Neural cell (in vitro differentiated cells): ENCODE measurements at regions not wholly inside any gene's neighbourhood (a gene's known extent, or its start where the extent isn't known, plus 50 kb on each side); places are given as distances from the start of the nearest gene placed in this dataset.

Source experiments
- H2AFZ ChIP-seq: fragments of 200-600, 300-800 bp; sonication (generic), shearing (Covaris generic); 2 replicates; pipeline ENCODE4 v1.6.0; 2014; ENCODE audit warnings: low read depth, mild to moderate bottlenecking, antibody characterized with exemption, low read length, moderate library complexity
- H3F3A ChIP-seq: fragments of 200-600 bp; shearing (Covaris generic); 2 replicates; pipeline ENCODE4 v1.6.1; 2016; ENCODE audit warnings: mild to moderate bottlenecking, moderate library complexity, mixed read lengths, antibody characterized with exemption, low read length; ENCODE audit not compliant: insufficient read depth, poor library complexity, severe bottlenecking
- H3K27ac ChIP-seq: fragments of 200-600, 300-800 bp; sonication (generic), shearing (Covaris generic); 2 replicates; pipeline ENCODE4 v1.5.1; 2014; ENCODE audit warnings: mild to moderate bottlenecking, low read length, moderate library complexity
- H3K27me3 ChIP-seq: fragments of 300-800, 200-600 bp; sonication (generic), shearing (Covaris generic); 2 replicates; pipeline ENCODE4 v1.6.0; 2014; ENCODE audit warnings: mild to moderate bottlenecking, low read depth, low read length, moderate library complexity; ENCODE audit not compliant: insufficient read depth
- H3K36me3 ChIP-seq: fragments of 300-800, 200-600 bp; sonication (generic), shearing (Covaris generic); 2 replicates; pipeline ENCODE4 v1.5.1; 2014; ENCODE audit warnings: mild to moderate bottlenecking, antibody characterized with exemption, low read length, moderate library complexity; ENCODE audit not compliant: insufficient read depth
- H3K4me2 ChIP-seq: fragments of 300-800, 200-600 bp; sonication (generic), shearing (Covaris generic); 2 replicates; pipeline ENCODE4 v1.6.0; 2014; ENCODE audit warnings: mild to moderate bottlenecking, low read length
- H3K4me3 ChIP-seq: fragments of 300-800, 200-600 bp; sonication (generic), shearing (Covaris generic); 2 replicates; pipeline ENCODE4 v1.5.1; 2014; ENCODE audit warnings: mild to moderate bottlenecking, low read length, moderate library complexity
- H3K79me2 ChIP-seq: fragments of 200-600 bp; shearing (Covaris generic); replicated peaks from 2 replicates; pipeline ENCODE4 v1.6.0; 2014; ENCODE audit warnings: mild to moderate bottlenecking, low read length, moderate library complexity; ENCODE audit not compliant: insufficient read depth
- H3K9ac ChIP-seq: fragments of 300-800, 200-600 bp; sonication (generic), shearing (Covaris generic); 2 replicates; pipeline ENCODE4 v1.6.1; 2016; ENCODE audit warnings: mild to moderate bottlenecking, low read length, mixed read lengths
- H3K9me2 ChIP-seq: fragments of 200-600 bp; shearing (Covaris generic); 2 replicates; pipeline ENCODE4 v1.6.1; 2016; ENCODE audit warnings: mild to moderate bottlenecking, low read length, mixed read lengths; ENCODE audit not compliant: insufficient read depth
- H3K9me3 ChIP-seq: fragments of 200-600, 300-800 bp; sonication (generic), shearing (Covaris generic); 2 replicates; pipeline ENCODE4 v1.6.1; 2016; ENCODE audit warnings: mild to moderate bottlenecking, mixed run types, low read length, moderate library complexity, mixed read lengths
- H4K20me1 ChIP-seq: fragments of 200-600 bp; shearing (Covaris generic); 2 replicates; pipeline ENCODE4 v1.6.1; 2016; ENCODE audit warnings: mild to moderate bottlenecking, mixed run types; ENCODE audit not compliant: insufficient read depth
- EP300 ChIP-seq: fragments of 450-650 bp; conservative IDR thresholded peaks from 2 replicates; pipeline ENCODE4 v1.6.1; 2014; ENCODE audit warnings: antibody characterized with exemption, mild to moderate bottlenecking, moderate library complexity; ENCODE audit not compliant: poor library complexity, severe bottlenecking
- EZH2 ChIP-seq: fragments of 200-600, 300-800 bp; shearing (Covaris generic), sonication (generic); IDR thresholded peaks from 2 replicates; pipeline ENCODE4 v1.6.1; 2014; ENCODE audit warnings: antibody characterized with exemption, low read length, borderline replicate concordance, mild to moderate bottlenecking; ENCODE audit not compliant: insufficient read depth, poor library complexity, severe bottlenecking
- MXI1 ChIP-seq: fragments of 450-650 bp; conservative IDR thresholded peaks from 2 replicates; pipeline ENCODE4 v1.6.1; 2014; ENCODE audit warnings: antibody characterized with exemption, mild to moderate bottlenecking; ENCODE audit not compliant: poor library complexity, severe bottlenecking
- POLR2AphosphoS5 ChIP-seq: IDR thresholded peaks from 2 replicates; pipeline ENCODE4 v1.6.1; 2012
- RAD21 ChIP-seq: fragments of 450-650 bp; conservative IDR thresholded peaks from 2 replicates; pipeline ENCODE4 v1.6.1; 2014; ENCODE audit warnings: antibody characterized with exemption, mild to moderate bottlenecking, moderate library complexity
- SMC3 ChIP-seq: fragments of 450-650 bp; conservative IDR thresholded peaks from 2 replicates; pipeline ENCODE4 v1.6.1; 2014; ENCODE audit warnings: antibody characterized with exemption, mild to moderate bottlenecking, moderate library complexity; ENCODE audit not compliant: poor library complexity
- TAF1 ChIP-seq: IDR thresholded peaks from 2 replicates; pipeline ENCODE4 v1.6.1; 2012; ENCODE audit warnings: low read depth
- TF ChIP-seq, protein P1 (sequence below): IDR thresholded peaks from 2 replicates; pipeline ENCODE4 v1.6.1; 2012; ENCODE audit warnings: borderline replicate concordance
- TF ChIP-seq, protein P2 (sequence below): fragments of 450-650 bp; IDR thresholded peaks from 2 replicates; pipeline ENCODE4 v1.5.1; 2014; ENCODE audit warnings: antibody characterized with exemption, mild to moderate bottlenecking, moderate library complexity; ENCODE audit not compliant: poor library complexity, severe bottlenecking

DNA sequence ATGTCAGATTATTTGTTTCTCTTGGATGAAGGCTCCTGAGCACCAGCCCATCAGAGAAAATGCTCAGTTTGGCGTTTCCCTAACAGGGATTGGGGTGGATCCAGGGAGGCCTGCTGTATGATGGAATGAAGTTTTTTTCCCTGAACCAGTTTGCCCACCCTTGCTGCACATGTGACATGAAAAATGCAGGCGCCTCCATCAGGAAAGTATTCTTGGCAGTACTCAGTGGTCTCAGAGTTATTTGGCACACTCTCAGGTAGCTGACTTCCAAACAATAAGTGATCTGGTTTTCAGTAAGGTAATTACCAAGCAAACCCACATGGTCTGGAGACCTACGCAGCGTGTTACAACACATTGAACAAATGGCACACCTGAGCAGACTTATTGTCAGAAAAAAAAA is 254.9 kb downstream of the PAX3 start:
- Histone ChIP-seq H4K20me1 (no peaks in the 10 kb centered on the region), H3K27me3 (no peaks in the 10 kb centered on the region), H3K4me3 (no peak overlapping the region), H3K9me2 (no peaks in the 10 kb centered on the region), H3K9ac (no peak overlapping the region), H3K27ac (no peak overlapping the region), H3K79me2 (no peaks in the 10 kb centered on the region), H3K9me3 (no peaks in the 10 kb centered on the region), H3F3A (no peaks in the 10 kb centered on the region), H2AFZ (no peak overlapping the region), H3K4me2 (no peak overlapping the region), H3K36me3 (no peaks in the 10 kb centered on the region)
- no peak for TF ChIP-seq POLR2AphosphoS5
- TF ChIP-seq MXI1 = no peak
- TF ChIP-seq, protein P1, sequence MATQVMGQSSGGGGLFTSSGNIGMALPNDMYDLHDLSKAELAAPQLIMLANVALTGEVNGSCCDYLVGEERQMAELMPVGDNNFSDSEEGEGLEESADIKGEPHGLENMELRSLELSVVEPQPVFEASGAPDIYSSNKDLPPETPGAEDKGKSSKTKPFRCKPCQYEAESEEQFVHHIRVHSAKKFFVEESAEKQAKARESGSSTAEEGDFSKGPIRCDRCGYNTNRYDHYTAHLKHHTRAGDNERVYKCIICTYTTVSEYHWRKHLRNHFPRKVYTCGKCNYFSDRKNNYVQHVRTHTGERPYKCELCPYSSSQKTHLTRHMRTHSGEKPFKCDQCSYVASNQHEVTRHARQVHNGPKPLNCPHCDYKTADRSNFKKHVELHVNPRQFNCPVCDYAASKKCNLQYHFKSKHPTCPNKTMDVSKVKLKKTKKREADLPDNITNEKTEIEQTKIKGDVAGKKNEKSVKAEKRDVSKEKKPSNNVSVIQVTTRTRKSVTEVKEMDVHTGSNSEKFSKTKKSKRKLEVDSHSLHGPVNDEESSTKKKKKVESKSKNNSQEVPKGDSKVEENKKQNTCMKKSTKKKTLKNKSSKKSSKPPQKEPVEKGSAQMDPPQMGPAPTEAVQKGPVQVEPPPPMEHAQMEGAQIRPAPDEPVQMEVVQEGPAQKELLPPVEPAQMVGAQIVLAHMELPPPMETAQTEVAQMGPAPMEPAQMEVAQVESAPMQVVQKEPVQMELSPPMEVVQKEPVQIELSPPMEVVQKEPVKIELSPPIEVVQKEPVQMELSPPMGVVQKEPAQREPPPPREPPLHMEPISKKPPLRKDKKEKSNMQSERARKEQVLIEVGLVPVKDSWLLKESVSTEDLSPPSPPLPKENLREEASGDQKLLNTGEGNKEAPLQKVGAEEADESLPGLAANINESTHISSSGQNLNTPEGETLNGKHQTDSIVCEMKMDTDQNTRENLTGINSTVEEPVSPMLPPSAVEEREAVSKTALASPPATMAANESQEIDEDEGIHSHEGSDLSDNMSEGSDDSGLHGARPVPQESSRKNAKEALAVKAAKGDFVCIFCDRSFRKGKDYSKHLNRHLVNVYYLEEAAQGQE = no peak
- no peak for TF ChIP-seq SMC3
- TF ChIP-seq EP300 = no peak
- TF ChIP-seq TAF1 = no peak
- TF ChIP-seq RAD21 = no peak
- TF ChIP-seq, protein P2, sequence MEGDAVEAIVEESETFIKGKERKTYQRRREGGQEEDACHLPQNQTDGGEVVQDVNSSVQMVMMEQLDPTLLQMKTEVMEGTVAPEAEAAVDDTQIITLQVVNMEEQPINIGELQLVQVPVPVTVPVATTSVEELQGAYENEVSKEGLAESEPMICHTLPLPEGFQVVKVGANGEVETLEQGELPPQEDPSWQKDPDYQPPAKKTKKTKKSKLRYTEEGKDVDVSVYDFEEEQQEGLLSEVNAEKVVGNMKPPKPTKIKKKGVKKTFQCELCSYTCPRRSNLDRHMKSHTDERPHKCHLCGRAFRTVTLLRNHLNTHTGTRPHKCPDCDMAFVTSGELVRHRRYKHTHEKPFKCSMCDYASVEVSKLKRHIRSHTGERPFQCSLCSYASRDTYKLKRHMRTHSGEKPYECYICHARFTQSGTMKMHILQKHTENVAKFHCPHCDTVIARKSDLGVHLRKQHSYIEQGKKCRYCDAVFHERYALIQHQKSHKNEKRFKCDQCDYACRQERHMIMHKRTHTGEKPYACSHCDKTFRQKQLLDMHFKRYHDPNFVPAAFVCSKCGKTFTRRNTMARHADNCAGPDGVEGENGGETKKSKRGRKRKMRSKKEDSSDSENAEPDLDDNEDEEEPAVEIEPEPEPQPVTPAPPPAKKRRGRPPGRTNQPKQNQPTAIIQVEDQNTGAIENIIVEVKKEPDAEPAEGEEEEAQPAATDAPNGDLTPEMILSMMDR = no peak

DNA sequence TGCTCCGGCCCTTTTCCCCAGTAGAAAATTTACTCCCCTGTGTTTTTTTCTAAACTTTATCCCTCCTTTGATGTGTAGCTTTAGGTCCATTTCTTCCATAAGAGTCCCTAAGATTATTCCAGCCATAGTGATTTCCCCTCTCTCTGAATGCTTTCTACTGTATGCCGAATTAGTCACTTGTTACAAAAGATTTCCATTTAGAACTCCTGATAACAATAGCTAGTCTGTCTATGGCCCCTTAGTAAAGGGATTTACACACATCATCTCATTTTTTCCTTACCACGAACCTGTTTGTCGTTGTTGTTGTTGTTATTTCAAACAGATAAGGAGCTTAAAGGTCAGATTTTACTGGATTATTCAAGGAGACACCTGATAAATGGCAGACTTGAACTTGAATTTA is 256.1 kb downstream of the PAX3 start:
- TF ChIP-seq, protein P2 = no peak
- TF ChIP-seq, protein P1 = no peak
- TF ChIP-seq MXI1 = no peak
- TF ChIP-seq SMC3 = no peak
- TF ChIP-seq RAD21 = no peak
- no peak for TF ChIP-seq TAF1
- no peak for TF ChIP-seq POLR2AphosphoS5
- no peak for TF ChIP-seq EZH2
- no peak for TF ChIP-seq EP300
- no peak overlapping the region for H3K27ac ChIP-seq
- no peaks in the 10 kb centered on the region for H3K9me2 ChIP-seq
- H3K79me2 ChIP-seq = no peaks in the 10 kb centered on the region
- H3K9me3 ChIP-seq = no peaks in the 10 kb centered on the region
- no peaks in the 10 kb centered on the region for H3F3A ChIP-seq
- H4K20me1 ChIP-seq = no peaks in the 10 kb centered on the region
- H3K4me2 ChIP-seq = no peak overlapping the region
- no peaks in the 10 kb centered on the region for H3K36me3 ChIP-seq
- no peaks in the 10 kb centered on the region for H3K27me3 ChIP-seq
- H3K4me3 ChIP-seq = no peak overlapping the region
- H2AFZ ChIP-seq = no peak overlapping the region
- H3K9ac ChIP-seq = no peak overlapping the region
